Nephron (organoid): ENCODE measurements at regions not wholly inside any gene's neighbourhood (a gene's known extent, or its start where the extent isn't known, plus 50 kb on each side); places are given as distances from the start of the nearest gene placed in this dataset.

ENCODE experiments used
- H3K27ac Mint-ChIP-seq, 3 experiments: 2 replicates each; pipeline ENCODE4 v1.8.0; 2020; ENCODE audit warnings: mixed read lengths in 3 of 3, mild to moderate bottlenecking in 2 of 3, moderate library complexity in 1 of 3
- H3K27me3 Mint-ChIP-seq: 2 replicates; pipeline ENCODE4 v1.8.0; 2021; ENCODE audit warnings: low read depth, mild to moderate bottlenecking, moderate library complexity, mixed read lengths
- H3K36me3 Mint-ChIP-seq: 2 replicates; pipeline ENCODE4 v1.8.0; 2020; ENCODE audit warnings: low read depth, mixed read lengths
- H3K4me1 Mint-ChIP-seq: 2 replicates; pipeline ENCODE4 v1.8.0; 2020; ENCODE audit warnings: mixed read lengths
- H3K4me3 Mint-ChIP-seq, 3 experiments: 2 replicates each; pipeline ENCODE4 v1.8.0; 2020; ENCODE audit warnings: mild to moderate bottlenecking in 3 of 3, mixed read lengths in 3 of 3, moderate library complexity in 2 of 3
- H3K9me3 Mint-ChIP-seq: 2 replicates; pipeline ENCODE4 v1.8.0; 2020; ENCODE audit warnings: mixed read lengths
- CTCF ChIP-seq, 3 experiments: fragments of 200-600 bp; sonication (generic); IDR thresholded peaks; one replicate each; pipeline ENCODE4 v1.5.0; 2021; ENCODE audit warnings: antibody characterized with exemption in 3 of 3; ENCODE audit not compliant: unreplicated experiment in 3 of 3

- Mint-ChIP-seq H3K27ac (no peak overlapping the region), H3K4me1 (peaks cover 14% of the 10 kb centered on the region), H3K36me3 (no peaks in the 10 kb centered on the region), H3K9me3 (no peaks in the 10 kb centered on the region), H3K4me3 (no peak overlapping the region), H3K27me3 (peaks cover 44% of the 10 kb centered on the region)
- TF ChIP-seq CTCF (IDR thresholded peaks at IDR 0.05; ENCODE audit: unreplicated experiment in 3 of 3) = no peak
Measured at GRCh38 chr3:72295962-72296450, 511.1 kb upstream of the PROK2 start.

- Mint-ChIP-seq H3K27ac (no peak overlapping the region), H3K27me3 (peaks cover 43% of the 10 kb centered on the region), H3K36me3 (no peaks in the 10 kb centered on the region), H3K9me3 (no peaks in the 10 kb centered on the region), H3K4me1 (peaks cover 19% of the 10 kb centered on the region), H3K4me3 (no peak overlapping the region)
- no peak for TF ChIP-seq CTCF (IDR thresholded peaks at IDR 0.05; ENCODE audit: unreplicated experiment in 3 of 3)
Measured at GRCh38 chr3:72295276-72295961, 510.5 kb upstream of the PROK2 start.

- Mint-ChIP-seq H3K36me3 (no peaks in the 10 kb centered on the region), H3K9me3 (no peaks in the 10 kb centered on the region), H3K27me3 (peaks cover 62% of the 10 kb centered on the region), H3K4me1 (peaks cover 27% of the 10 kb centered on the region), H3K4me3 (no peak overlapping the region), H3K27ac (peak overlapping the region in 1 of 3 experiments; percentile 1)
- no peak for TF ChIP-seq CTCF (IDR thresholded peaks at IDR 0.05; ENCODE audit: unreplicated experiment in 3 of 3)
Measured at GRCh38 chr3:72290859-72291638, 506.1 kb upstream of the PROK2 start.

- H3K27me3 Mint-ChIP-seq = peaks cover 61% of the 10 kb centered on the region
- H3K4me3 Mint-ChIP-seq = peak overlapping the region in 1 of 3 experiments; percentile 48
- no peaks in the 10 kb centered on the region for H3K9me3 Mint-ChIP-seq
- no peak for TF ChIP-seq CTCF (IDR thresholded peaks at IDR 0.05; ENCODE audit: unreplicated experiment in 3 of 3)
- no peaks in the 10 kb centered on the region for H3K36me3 Mint-ChIP-seq
- H3K4me1 Mint-ChIP-seq = peaks cover 27% of the 10 kb centered on the region
- peak overlapping the region in 1 of 3 experiments; percentile 66 for H3K27ac Mint-ChIP-seq
Measured at GRCh38 chr3:72289692-72290071, 504.7 kb upstream of the PROK2 start.

GRCh38 chr3:72288955-72289691 is 504.2 kb upstream of the PROK2 start:
- Mint-ChIP-seq H3K4me3 (peak overlapping the region in 2 of 3 experiments; percentile 32 to 52), H3K27me3 (peaks cover 61% of the 10 kb centered on the region), H3K36me3 (no peaks in the 10 kb centered on the region), H3K4me1 (peaks cover 27% of the 10 kb centered on the region), H3K27ac (peak overlapping the region; percentile 32 to 66 (median 51)), H3K9me3 (no peaks in the 10 kb centered on the region)
- TF ChIP-seq CTCF (IDR thresholded peaks at IDR 0.05; ENCODE audit: unreplicated experiment in 3 of 3) = no peak
